ENCODE measurements at regions not wholly inside any gene's neighbourhood (a gene's known extent, or its start where the extent isn't known, plus 50 kb on each side); places are given as distances from the start of the nearest gene placed in this dataset.

- TF ChIP-seq CTCF (IDR thresholded peaks at IDR 0.05; ENCODE audit: low read depth, low read length, missing control alignments): no peak
- no peak for DNase-seq (ENCODE audit: low read depth)
- in situ Hi-C loops (cut with HindIII; ENCODE audit: low sequenced_read_pairs): no loop called here
- no peak overlapping the region for H3K4me3 ChIP-seq (ENCODE audit: low read depth, low read length)
Measured at GRCh38 chr3:174769171-174769570, 90.0 kb upstream of the NAALADL2 start.

- H3K4me3 ChIP-seq (ENCODE audit: low read depth, low read length): no peak overlapping the region
- no peak for TF ChIP-seq CTCF (IDR thresholded peaks at IDR 0.05; ENCODE audit: low read depth, low read length, missing control alignments)
- no peak for DNase-seq (ENCODE audit: low read depth)
- in situ Hi-C loops (cut with HindIII; ENCODE audit: low sequenced_read_pairs): no loop called here
Measured at GRCh38 chr3:174775603-174776002, 83.5 kb upstream of the NAALADL2 start.

GRCh38 chr3:174776123-174776522 lies 83.0 kb upstream of the NAALADL2 start:
- no peak for DNase-seq (ENCODE audit: low read depth)
- H3K4me3 ChIP-seq (ENCODE audit: low read depth, low read length): no peak overlapping the region
- TF ChIP-seq CTCF (IDR thresholded peaks at IDR 0.05; ENCODE audit: low read depth, low read length, missing control alignments): no peak
- in situ Hi-C loops (cut with HindIII; ENCODE audit: low sequenced_read_pairs): no loop called here

GRCh38 chr3:174776636-174777035 lies 82.5 kb upstream of the NAALADL2 start:
- in situ Hi-C loops (cut with HindIII; ENCODE audit: low sequenced_read_pairs): no loop called here
- H3K4me3 ChIP-seq (ENCODE audit: low read depth, low read length): no peak overlapping the region
- TF ChIP-seq CTCF (IDR thresholded peaks at IDR 0.05; ENCODE audit: low read depth, low read length, missing control alignments): no peak
- DNase-seq (ENCODE audit: low read depth): no peak

- no peak for DNase-seq (ENCODE audit: low read depth)
- no peak overlapping the region for H3K4me3 ChIP-seq (ENCODE audit: low read depth, low read length)
- no peak for TF ChIP-seq CTCF (IDR thresholded peaks at IDR 0.05; ENCODE audit: low read depth, low read length, missing control alignments)
- in situ Hi-C loops (cut with HindIII; ENCODE audit: low sequenced_read_pairs): no loop called here
Measured at GRCh38 chr3:174777813-174778212, 81.3 kb upstream of the NAALADL2 start.

- in situ Hi-C loops (cut with HindIII; ENCODE audit: low sequenced_read_pairs): no loop called here
- no peak for TF ChIP-seq CTCF (IDR thresholded peaks at IDR 0.05; ENCODE audit: low read depth, low read length, missing control alignments)
- DNase-seq (ENCODE audit: low read depth): no peak
- no peak overlapping the region for H3K4me3 ChIP-seq (ENCODE audit: low read depth, low read length)
Measured at GRCh38 chr3:174783502-174783901, 75.6 kb upstream of the NAALADL2 start.

All from astrocyte of the cerebellum (primary cell).